GM23338 (cell line): ENCODE measurements at regions not wholly inside any gene's neighbourhood (a gene's known extent, or its start where the extent isn't known, plus 50 kb on each side); places are given as distances from the start of the nearest gene placed in this dataset.

ENCODE experiments used
- ATAC-seq: fragments of 200-7000 bp; cut with Tn5 transposase; 3 replicates; pipeline ENCODE4 v1.9.1; 2020
- DNase-seq: peaks from one replicate; pipeline ENCODE4 v3.0.0-alpha.2; 2015; ENCODE audit warnings: low spot score
- H2AFZ ChIP-seq: fragments of 200-600 bp; sonication (generic); 2 replicates; pipeline ENCODE4 v1.8.0; 2016; ENCODE audit warnings: antibody characterized with exemption, mild to moderate bottlenecking, moderate library complexity
- H3F3A ChIP-seq: fragments of 200-600 bp; sonication (generic); replicated peaks from 2 replicates; pipeline ENCODE4 v1.8.0; 2017; ENCODE audit warnings: antibody characterized with exemption, mixed run types, low read depth
- H3K27ac ChIP-seq: fragments of 200-600 bp; sonication (generic); 2 replicates; pipeline ENCODE4 v1.6.1; 2016; ENCODE audit warnings: low read depth
- H3K27me3 ChIP-seq: fragments of 200-600 bp; sonication (generic); 2 replicates; pipeline ENCODE4 v1.8.0; 2016; ENCODE audit warnings: mild to moderate bottlenecking, mixed run types, moderate library complexity; ENCODE audit not compliant: insufficient read depth
- H3K36me3 ChIP-seq: fragments of 200-600 bp; sonication (generic); 2 replicates; pipeline ENCODE4 v1.8.0; 2016; ENCODE audit warnings: mild to moderate bottlenecking; ENCODE audit not compliant: insufficient read depth
- H3K4me1 ChIP-seq: fragments of 200-600 bp; sonication (generic); 2 replicates; pipeline ENCODE4 v1.8.0; 2016; ENCODE audit warnings: mild to moderate bottlenecking, moderate library complexity; ENCODE audit not compliant: insufficient read depth
- H3K4me2 ChIP-seq: fragments of 200-600 bp; sonication (generic); 2 replicates; pipeline ENCODE4 v1.7.1; 2017; ENCODE audit warnings: mixed run types
- H3K4me3 ChIP-seq: fragments of 200-600 bp; sonication (generic); 2 replicates; pipeline ENCODE4 v1.6.1; 2016; ENCODE audit warnings: mixed run types
- H3K79me2 ChIP-seq: fragments of 200-600 bp; sonication (generic); replicated peaks from 2 replicates; pipeline ENCODE4 v1.8.0; 2017; ENCODE audit warnings: mild to moderate bottlenecking; ENCODE audit not compliant: insufficient read depth
- H3K9me2 ChIP-seq: fragments of 200-600 bp; sonication (generic); 2 replicates; pipeline ENCODE4 v1.8.0; 2017; ENCODE audit not compliant: insufficient read depth
- H4K20me1 ChIP-seq: fragments of 200-600 bp; sonication (generic); replicated peaks from 2 replicates; pipeline ENCODE4 v1.8.0; 2017; ENCODE audit warnings: mild to moderate bottlenecking; ENCODE audit not compliant: insufficient read depth
- H3K27ac Mint-ChIP-seq: 2 replicates; pipeline ENCODE4 v1.8.0; 2020; ENCODE audit warnings: inconsistent platforms, mild to moderate bottlenecking, moderate library complexity, mixed read lengths
- H3K27me3 Mint-ChIP-seq: 3 replicates; pipeline ENCODE4 v1.8.0; 2022; ENCODE audit warnings: low read depth, mild to moderate bottlenecking, moderate library complexity, mixed read lengths, inconsistent platforms; ENCODE audit not compliant: insufficient read depth, poor library complexity
- H3K36me3 Mint-ChIP-seq: 3 replicates; pipeline ENCODE4 v1.8.0; 2021; ENCODE audit warnings: low read depth, mild to moderate bottlenecking, inconsistent platforms, moderate library complexity, mixed read lengths
- H3K4me1 Mint-ChIP-seq: 3 replicates; pipeline ENCODE4 v1.8.0; 2020; ENCODE audit warnings: mild to moderate bottlenecking, inconsistent platforms, mixed read lengths
- H3K4me3 Mint-ChIP-seq: 3 replicates; pipeline ENCODE4 v1.8.0; 2021; ENCODE audit warnings: moderate library complexity, mild to moderate bottlenecking, inconsistent platforms, mixed read lengths
- H3K9me3 Mint-ChIP-seq: 3 replicates; pipeline ENCODE4 v1.8.0; 2020; ENCODE audit warnings: moderate library complexity, mild to moderate bottlenecking, inconsistent platforms, mixed read lengths
- CREB1 ChIP-seq: fragments of 250-450 bp; sonication (Bioruptor Pico); IDR thresholded peaks from 2 replicates; pipeline ENCODE4 v1.5.0; 2020; ENCODE audit warnings: low read depth, mild to moderate bottlenecking, moderate library complexity
- CTCF ChIP-seq, 2 experiments: fragments of 200-600 bp in 1 of 2; sonication (generic) in 1 of 2; conservative IDR thresholded peaks; 2 replicates each; pipeline versions ENCODE4 v1.5.1 to v1.6.1; 2016 to 2017; ENCODE audit warnings: antibody characterized with exemption in 2 of 2, low read depth in 2 of 2, mild to moderate bottlenecking in 2 of 2, moderate library complexity in 1 of 2
- ETS1 ChIP-seq: IDR thresholded peaks from 2 replicates; pipeline ENCODE4 v1.6.1; 2016; ENCODE audit warnings: antibody characterized with exemption
- NANOG ChIP-seq: IDR thresholded peaks from 2 replicates; pipeline ENCODE4 v1.6.1; 2016; ENCODE audit warnings: antibody characterized with exemption, borderline replicate concordance
- REST ChIP-seq: IDR thresholded peaks from one replicate; pipeline ENCODE4 v1.6.1; 2018; ENCODE audit warnings: antibody characterized with exemption; ENCODE audit not compliant: unreplicated experiment
- STAT1 ChIP-seq: IDR thresholded peaks from one replicate; pipeline ENCODE4 v1.6.1; 2016; ENCODE audit warnings: antibody characterized with exemption; ENCODE audit not compliant: unreplicated experiment
- ZNF114 ChIP-seq: fragments of 250-450 bp; sonication (Bioruptor Pico); IDR thresholded peaks from 2 replicates; pipeline ENCODE4 v1.5.0; 2020; ENCODE audit warnings: mild to moderate bottlenecking, moderate library complexity
- ZNF462 ChIP-seq: fragments of 250-450 bp; sonication (Bioruptor Pico); IDR thresholded peaks from 2 replicates; pipeline ENCODE4 v1.5.0; 2020; ENCODE audit warnings: mild to moderate bottlenecking, moderate library complexity

- TF ChIP-seq ZNF114 (CRISPR knock-in tag) (no peak), STAT1 (no peak), REST (no peak), NANOG (no peak), ETS1 (no peak), CREB1 (CRISPR knock-in tag) (no peak), ZNF462 (CRISPR knock-in tag) (no peak), CTCF (conservative IDR thresholded peaks at IDR 0.05; ENCODE audit: low read depth in 2 of 2) (no peak)
- H3K4me1 Mint-ChIP-seq, result no peaks in the 10 kb centered on the region
- no peak overlapping the region for H3K4me3 ChIP-seq
- no peaks in the 10 kb centered on the region for H3K27me3 ChIP-seq
- no peak overlapping the region for H3K4me2 ChIP-seq
- no peaks in the 10 kb centered on the region for H3F3A ChIP-seq
- no peak for ATAC-seq
- no peaks in the 10 kb centered on the region for H3K79me2 ChIP-seq
- H3K27ac ChIP-seq, result no peak overlapping the region
- H3K9me3 Mint-ChIP-seq, result peaks cover 22% of the 10 kb centered on the region
- H2AFZ ChIP-seq, result peak overlapping the region; percentile 20; the same call in 1 of the 2 replicates
- H3K36me3 ChIP-seq, result no peaks in the 10 kb centered on the region
- peaks cover 26% of the 10 kb centered on the region; the same call in 2 of the 3 replicates for H3K36me3 Mint-ChIP-seq
- no peaks in the 10 kb centered on the region for H3K4me1 ChIP-seq
- H4K20me1 ChIP-seq, result no peaks in the 10 kb centered on the region
- no peaks in the 10 kb centered on the region for H3K27me3 Mint-ChIP-seq
- no peak overlapping the region for H3K4me3 Mint-ChIP-seq
- no peak for DNase-seq
- no peak overlapping the region for H3K27ac Mint-ChIP-seq
- no peaks in the 10 kb centered on the region; the same call in 1 of the 2 replicates for H3K9me2 ChIP-seq
Measured at GRCh38 chr3:110026421-110026820, 689.1 kb upstream of the DPPA4 start.
